ENCODE measurements at regions not wholly inside any gene's neighbourhood (a gene's known extent, or its start where the extent isn't known, plus 50 kb on each side); places are given as distances from the start of the nearest gene placed in this dataset.
"Not testable (repeated sequence)": the region's sequence is repeated elsewhere in the genome, so short reads cannot be mapped to it uniquely, and the experiment has no call there.

DNA sequence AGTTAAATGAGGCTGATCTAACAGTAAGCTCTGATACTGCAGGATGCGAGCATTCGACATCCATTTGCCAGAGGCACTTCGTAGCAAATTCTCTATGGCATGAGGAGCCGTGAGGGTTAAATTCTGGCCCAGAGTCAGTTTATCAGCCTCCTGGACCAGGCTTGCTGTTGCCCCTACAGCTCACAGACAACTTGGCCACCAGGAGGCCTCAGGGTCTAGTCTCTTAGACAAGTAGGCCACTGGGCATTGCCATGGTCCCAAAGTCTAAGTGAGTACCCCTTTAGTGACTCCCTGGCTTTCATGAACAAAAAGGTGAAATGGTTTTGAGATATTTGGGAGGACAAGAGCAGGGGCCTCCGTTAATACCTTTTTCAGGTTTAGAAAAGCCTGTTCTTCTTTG, 178.0 kb upstream of the MBL2 start:
- DNase-seq = no peak

- DNase-seq = no peak
Observed at GRCh38 chr10:52949899-52950298, 177.3 kb upstream of the MBL2 start.

GRCh38 chr10:52946486-52946885, 173.9 kb upstream of the MBL2 start:
- no peak for DNase-seq

- DNase-seq = not testable (repeated sequence)
Observed at GRCh38 chr10:52945521-52945920, 172.9 kb upstream of the MBL2 start.

- DNase-seq = no peak
Observed at GRCh38 chr10:52940921-52941320, 168.3 kb upstream of the MBL2 start.

GRCh38 chr10:52939894-52940293, 167.3 kb upstream of the MBL2 start:
- DNase-seq = no peak

DNA sequence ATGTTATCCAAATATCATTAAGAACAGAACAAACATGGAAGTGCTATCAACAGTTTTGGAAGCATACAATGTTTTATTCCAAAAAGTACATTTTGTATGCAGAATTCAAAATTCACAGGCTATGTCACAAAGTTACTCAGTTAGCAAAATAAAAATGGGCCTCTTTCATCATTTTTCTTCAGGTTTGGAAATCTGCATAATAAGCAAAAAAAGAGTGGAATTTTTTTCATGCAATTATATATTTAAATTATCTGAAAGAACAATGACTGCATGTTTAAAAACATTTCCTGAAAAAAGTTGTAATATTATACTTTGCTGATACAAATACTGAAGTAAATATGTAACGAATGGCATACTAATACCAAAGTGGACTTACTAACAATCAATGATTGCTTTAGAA, 161.2 kb upstream of the MBL2 start:
- no peak for DNase-seq

GRCh38 chr10:52927678-52928077, 155.1 kb upstream of the MBL2 start:
- DNase-seq = no peak

- DNase-seq = no peak
Observed at GRCh38 chr10:52923520-52923919, 150.9 kb upstream of the MBL2 start.

- no peak for DNase-seq
Observed at GRCh38 chr10:52918714-52919305, 146.2 kb upstream of the MBL2 start.

DNA sequence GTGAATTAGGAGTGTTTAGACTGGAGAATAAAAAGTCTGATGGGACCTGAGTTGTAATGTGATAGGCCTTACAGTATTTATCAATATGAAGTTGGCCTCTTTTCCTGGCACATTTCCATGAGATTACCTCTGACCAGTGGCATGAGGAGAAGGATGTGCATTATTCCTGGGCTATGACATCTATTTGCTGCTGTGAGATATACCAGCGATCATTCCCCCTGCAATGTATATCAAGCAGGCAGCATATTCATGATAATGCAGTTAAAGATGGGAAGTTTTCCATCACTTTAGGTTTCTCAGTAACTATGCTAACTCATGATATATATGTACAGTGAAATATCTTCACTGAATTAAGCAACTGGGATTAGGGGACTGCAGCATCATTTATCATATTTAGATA, 142.8 kb upstream of the MBL2 start:
- no peak for DNase-seq

DNA sequence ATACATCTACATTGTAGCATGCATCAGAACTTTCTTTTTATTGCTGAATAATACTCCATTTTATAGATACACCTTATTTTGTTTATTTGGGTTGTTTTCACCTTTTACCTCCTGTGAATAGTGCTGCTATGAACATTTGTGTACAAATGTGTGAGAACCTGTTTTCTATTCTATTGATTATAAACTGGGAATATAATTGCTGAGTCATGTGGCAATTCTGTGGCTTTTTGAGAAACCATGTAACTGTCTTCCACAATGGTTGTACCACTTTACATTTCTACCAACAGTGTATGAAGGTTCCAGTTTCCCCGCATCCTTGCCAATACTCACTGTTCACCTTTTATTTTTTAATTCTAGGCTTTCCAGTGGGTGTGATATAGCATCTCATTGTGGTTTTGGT, 138.6 kb upstream of the MBL2 start:
- no peak for DNase-seq

GRCh38 chr10:52908478-52908877, 135.9 kb upstream of the MBL2 start:
- no peak for DNase-seq

- no peak for DNase-seq
Observed at GRCh38 chr10:52906046-52906445, 133.5 kb upstream of the MBL2 start.

DNA sequence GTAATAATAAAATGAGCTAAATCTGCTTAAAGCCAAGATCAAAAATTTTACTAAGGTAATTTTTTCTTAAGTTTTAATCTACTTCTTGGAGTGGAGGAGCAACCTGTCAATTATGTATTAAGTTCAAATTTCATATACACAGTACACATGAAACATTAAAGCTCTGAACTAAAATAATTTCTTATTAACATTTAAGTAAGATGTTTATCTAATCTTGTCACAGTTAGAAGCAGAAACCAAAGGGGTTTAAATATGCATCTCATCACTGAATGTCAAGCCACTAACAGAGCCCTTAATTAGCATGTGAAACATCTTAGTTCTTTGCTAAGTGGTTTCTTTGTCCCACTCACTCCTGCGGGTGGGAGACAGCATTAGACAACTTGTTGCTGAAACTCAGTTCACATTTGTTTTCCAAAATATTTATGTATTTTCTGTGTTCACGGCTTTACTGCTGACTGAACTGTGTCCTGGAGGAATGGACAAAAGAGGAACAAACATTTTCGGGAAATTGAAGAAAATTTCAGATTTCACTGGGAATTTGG, 130.9 kb upstream of the MBL2 start:
- no peak for DNase-seq

DNA sequence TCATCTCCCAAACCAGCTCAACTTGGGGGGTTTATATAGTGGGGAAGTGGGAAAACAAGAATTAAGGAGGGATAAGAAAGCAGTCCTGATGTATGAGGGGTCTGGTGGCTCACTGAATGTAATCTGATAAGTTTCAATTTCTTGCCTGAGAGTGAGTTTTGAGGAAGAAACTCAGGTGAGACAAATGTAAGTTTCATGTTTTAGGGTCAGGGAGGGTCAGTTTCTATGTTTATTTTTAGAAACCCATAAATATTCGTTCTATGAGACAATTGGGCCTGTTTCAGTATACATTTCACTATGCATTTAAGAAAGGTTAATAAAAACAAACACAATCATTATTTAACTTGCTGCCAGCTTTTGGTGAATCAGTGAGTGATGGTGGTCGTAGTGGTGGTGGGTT, 128.0 kb upstream of the MBL2 start:
- DNase-seq = no peak

DNA sequence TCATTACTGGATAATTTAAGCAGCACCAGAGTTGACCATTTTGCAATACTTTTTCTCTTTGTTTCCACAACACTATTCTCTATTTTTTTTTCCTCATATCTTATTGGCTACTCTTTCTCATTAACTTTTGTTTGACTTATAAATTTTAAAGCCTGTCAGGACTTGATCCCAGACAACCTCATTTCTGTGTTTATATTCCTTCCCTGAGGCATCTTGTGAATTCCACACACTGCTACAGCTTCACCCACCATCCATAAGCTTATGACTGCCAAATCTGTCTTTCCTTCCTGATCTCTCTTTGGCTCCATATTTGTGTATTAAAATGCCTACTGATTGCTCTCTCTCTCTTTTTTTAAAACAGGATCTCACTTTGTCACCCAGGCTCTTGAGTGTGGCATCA, 124.6 kb upstream of the MBL2 start:
- DNase-seq = no peak

DNA sequence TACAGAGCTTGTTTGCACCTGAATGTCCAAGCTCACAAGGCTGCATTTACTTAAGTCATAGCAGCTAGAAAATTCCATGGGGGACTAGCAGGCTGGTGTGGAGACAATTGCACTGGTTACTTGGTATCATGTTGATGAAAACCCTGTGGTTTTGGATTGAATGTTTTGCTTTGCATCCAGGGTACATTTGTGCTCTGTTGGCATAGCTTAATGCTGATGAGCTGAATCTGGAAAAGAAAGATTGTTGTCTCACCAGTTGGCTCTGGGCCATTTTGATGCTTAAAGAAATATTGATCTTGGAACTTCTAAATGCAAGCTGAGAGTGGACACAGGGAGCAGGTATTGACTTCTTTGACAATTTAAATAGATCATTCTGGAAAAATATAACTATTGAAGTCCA, 122.5 kb upstream of the MBL2 start:
- DNase-seq = no peak

- no peak for DNase-seq
Observed at GRCh38 chr10:52890281-52890680, 117.7 kb upstream of the MBL2 start.

- no peak for DNase-seq
Observed at GRCh38 chr10:52889611-52890010, 117.0 kb upstream of the MBL2 start.

GRCh38 chr10:52883996-52884871, 111.7 kb upstream of the MBL2 start:
- peak; percentile 61 for DNase-seq

- DNase-seq = peak; percentile 84
Observed at GRCh38 chr10:52879091-52879807, 106.7 kb upstream of the MBL2 start.

GRCh38 chr10:52877451-52877850, 104.9 kb upstream of the MBL2 start:
- no peak for DNase-seq
